ENCODE measurements at regions not wholly inside any gene's neighbourhood (a gene's known extent, or its start where the extent isn't known, plus 50 kb on each side); places are given as distances from the start of the nearest gene placed in this dataset.

GRCh38 chr3:104746056-104746455, 620.7 kb upstream of the ALCAM start:
- Histone ChIP-seq H3K23ac (ENCODE audit: insufficient read length) (no peak overlapping the region), H3K4me1 (replicated peaks in 1 of 4; ENCODE audit: control insufficient read depth in 3 of 4, insufficient read depth in 4 of 4, low read length in 3 of 4) (no peaks in the 10 kb centered on the region), H3K4me3 (ENCODE audit: extremely low read depth in 1 of 4, insufficient read depth in 2 of 4, low read depth in 3 of 4, low read length in 4 of 4) (no peak overlapping the region), H3K27ac (ENCODE audit: low read depth, low read length) (no peak overlapping the region), H3K36me3 (ENCODE audit: control insufficient read depth in 2 of 4, insufficient read depth in 4 of 4, low read length in 3 of 4) (no peaks in the 10 kb centered on the region), H3K9me3 (ENCODE audit: insufficient read depth in 2 of 2, low read depth in 1 of 2, low read length in 1 of 2) (no peaks in the 10 kb centered on the region), H2AK5ac (ENCODE audit: low read depth, low read length) (no peak overlapping the region), H3K23me2 (ENCODE audit: low read depth, low read length) (no peaks in the 10 kb centered on the region), H2BK5ac (ENCODE audit: low read depth, low read length) (no peak overlapping the region), H2AFZ (ENCODE audit: low read length) (no peak overlapping the region), H4K20me1 (replicated peaks in 1 of 2; ENCODE audit: control insufficient read depth in 1 of 2, insufficient read depth in 2 of 2, low read length in 2 of 2) (no peaks in the 10 kb centered on the region), H4K8ac (ENCODE audit: extremely low read depth, insufficient read depth, low read length) (no peak overlapping the region), H4K91ac (replicated peaks; ENCODE audit: insufficient read length, low read length) (no peak overlapping the region), H3K27me3 (replicated peaks in 1 of 4; ENCODE audit: control insufficient read depth in 3 of 4, extremely low read depth in 1 of 4, insufficient read depth in 3 of 4, low read length in 3 of 4) (no peaks in the 10 kb centered on the region), H2BK15ac (ENCODE audit: low read length) (no peak overlapping the region), H3K9ac (replicated peaks in 1 of 4; ENCODE audit: extremely low read depth in 1 of 4, low read depth in 3 of 4, low read length in 3 of 4) (no peak overlapping the region), H2BK20ac (ENCODE audit: low read length) (no peak overlapping the region), H3K18ac (ENCODE audit: extremely low read depth, low read length) (no peak overlapping the region), H3K4ac (replicated peaks; ENCODE audit: insufficient read length, low read depth, low read length) (no peak overlapping the region), H2BK120ac (replicated peaks; ENCODE audit: low read depth, low read length) (no peak overlapping the region), H3K79me1 (ENCODE audit: low read depth, low read length) (no peaks in the 10 kb centered on the region), H3K79me2 (ENCODE audit: control insufficient read depth in 1 of 2, insufficient read depth in 2 of 2, low read length in 2 of 2) (no peaks in the 10 kb centered on the region), H2BK12ac (ENCODE audit: low read depth, low read length) (no peak overlapping the region), H3K4me2 (ENCODE audit: insufficient read depth in 1 of 2, low read depth in 2 of 2, low read length in 2 of 2) (no peak overlapping the region), H3K14ac (ENCODE audit: insufficient read length) (no peak overlapping the region), H4K5ac (ENCODE audit: insufficient read length, low read depth, low read length) (no peak overlapping the region), H3K56ac (replicated peaks; ENCODE audit: insufficient read length, low read depth, low read length) (no peak overlapping the region)
- no peak for TF ChIP-seq RXRA (IDR thresholded peaks at IDR 0.05; ENCODE audit: insufficient read depth, low read depth, low read length)
- TF ChIP-seq GTF2F1 (IDR thresholded peaks at IDR 0.05; ENCODE audit: borderline replicate concordance, low read depth, low read length): no peak
- no peak for TF ChIP-seq CBX8 (IDR thresholded peaks at IDR 0.05; ENCODE audit: borderline replicate concordance, low read depth, low read length)
- no peak for TF ChIP-seq KDM4A (IDR thresholded peaks at IDR 0.05; ENCODE audit: low read depth, low read length, severe bottlenecking)
- no peak for TF ChIP-seq POLR2AphosphoS5 (IDR thresholded peaks at IDR 0.05; ENCODE audit: low read depth, low read length)
- no peak for TF ChIP-seq RAD21 (IDR thresholded peaks at IDR 0.05 in 1 of 2, conservative IDR thresholded peaks at IDR 0.05 in 1 of 2; ENCODE audit: low read depth in 2 of 2, low read length in 2 of 2)
- no peak for TF ChIP-seq POU5F1 (IDR thresholded peaks at IDR 0.05; ENCODE audit: low read depth, low read length)
- TF ChIP-seq SAP30 (IDR thresholded peaks at IDR 0.05; ENCODE audit: insufficient read depth, insufficient replicate concordance, low read length): no peak
- no peak for DNase-seq (ENCODE audit: low read depth in 1 of 2, low spot score in 2 of 2)
- FAIRE-seq: no peak
- POLR2A ChIA-PET (ENCODE audit: partially characterized antibody): no interaction called here
- CTCF ChIA-PET (ENCODE audit: partially characterized antibody): no interaction called here
